ENCODE measurements at regions not wholly inside any gene's neighbourhood (a gene's known extent, or its start where the extent isn't known, plus 50 kb on each side); places are given as distances from the start of the nearest gene placed in this dataset.

GRCh38 chr1:68600049-68600661 lies 103.3 kb upstream of the DEPDC1 start:
- no peak for DNase-seq

GRCh38 chr1:68608289-68608688 lies 111.4 kb upstream of the DEPDC1 start:
- H3K27ac Mint-ChIP-seq = no peak overlapping the region
- TF ChIP-seq CTCF (IDR thresholded peaks at IDR 0.05) = no peak
- DNase-seq = no peak
- no peaks in the 10 kb centered on the region; the same call in 1 of the 2 replicates for H3K27me3 Mint-ChIP-seq (ENCODE audit: insufficient read depth)
- no peak overlapping the region for H3K4me3 Mint-ChIP-seq
- H3K36me3 Mint-ChIP-seq (ENCODE audit: low read depth) = no peaks in the 10 kb centered on the region; the same call in 1 of the 2 replicates
- no peaks in the 10 kb centered on the region for H3K4me1 Mint-ChIP-seq (ENCODE audit: low read depth)
- peaks cover 20% of the 10 kb centered on the region for H3K9me3 Mint-ChIP-seq

More at GRCh38 chr1:68600049-68600661, 103.3 kb upstream of the DEPDC1 start:
- peak; percentile 41; the same call in 1 of the 2 replicates for TF ChIP-seq CTCF (IDR thresholded peaks at IDR 0.05)
- Mint-ChIP-seq H3K4me1 (ENCODE audit: low read depth) (no peaks in the 10 kb centered on the region), H3K36me3 (ENCODE audit: low read depth) (no peaks in the 10 kb centered on the region), H3K27ac (no peak overlapping the region), H3K4me3 (no peak overlapping the region), H3K27me3 (ENCODE audit: insufficient read depth) (no peaks in the 10 kb centered on the region; the same call in 1 of the 2 replicates), H3K9me3 (peaks cover 17% of the 10 kb centered on the region)

- no peak for TF ChIP-seq CTCF (IDR thresholded peaks at IDR 0.05)
- Mint-ChIP-seq H3K4me3 (no peak overlapping the region), H3K27me3 (ENCODE audit: insufficient read depth) (no peaks in the 10 kb centered on the region), H3K36me3 (ENCODE audit: low read depth) (no peaks in the 10 kb centered on the region; the same call in 1 of the 2 replicates), H3K9me3 (peaks cover 33% of the 10 kb centered on the region), H3K27ac (no peak overlapping the region), H3K4me1 (ENCODE audit: low read depth) (no peaks in the 10 kb centered on the region)
- DNase-seq = no peak
Measured at GRCh38 chr1:68615312-68615711, 118.4 kb upstream of the DEPDC1 start.

GRCh38 chr1:68617942-68618341 lies 121.1 kb upstream of the DEPDC1 start:
- Mint-ChIP-seq H3K27ac (no peak overlapping the region), H3K4me3 (no peak overlapping the region), H3K4me1 (ENCODE audit: low read depth) (no peaks in the 10 kb centered on the region), H3K9me3 (peaks cover 41% of the 10 kb centered on the region), H3K36me3 (ENCODE audit: low read depth) (no peaks in the 10 kb centered on the region; the same call in 1 of the 2 replicates), H3K27me3 (ENCODE audit: insufficient read depth) (no peaks in the 10 kb centered on the region)
- no peak for TF ChIP-seq CTCF (IDR thresholded peaks at IDR 0.05)
- DNase-seq = no peak

- H3K36me3 Mint-ChIP-seq (ENCODE audit: low read depth) = no peaks in the 10 kb centered on the region; the same call in 1 of the 2 replicates
- TF ChIP-seq CTCF (IDR thresholded peaks at IDR 0.05) = no peak
- H3K27me3 Mint-ChIP-seq (ENCODE audit: insufficient read depth) = no peaks in the 10 kb centered on the region
- H3K9me3 Mint-ChIP-seq = peaks cover 56% of the 10 kb centered on the region
- DNase-seq = no peak
- H3K4me3 Mint-ChIP-seq = no peak overlapping the region
- no peaks in the 10 kb centered on the region for H3K4me1 Mint-ChIP-seq (ENCODE audit: low read depth)
- H3K27ac Mint-ChIP-seq = no peak overlapping the region
Measured at GRCh38 chr1:68620571-68620970, 123.7 kb upstream of the DEPDC1 start.
